Mesothelial cell of epicardium (in vitro differentiated cells): ENCODE measurements at regions not wholly inside any gene's neighbourhood (a gene's known extent, or its start where the extent isn't known, plus 50 kb on each side); places are given as distances from the start of the nearest gene placed in this dataset.
A peak's percentile ranks its signal among the peaks of the same experiment; 100 is the strongest.

Source experiments
- DNase-seq, 2 experiments: peaks; one replicate each; pipeline ENCODE4 v3.0.0; 2021; ENCODE audit warnings: low spot score in 2 of 2; ENCODE audit not compliant: unreplicated experiment in 2 of 2
- H3K27ac Mint-ChIP-seq: 2 replicates; pipeline ENCODE4 v1.8.0; 2021; ENCODE audit warnings: mixed read lengths
- H3K27me3 Mint-ChIP-seq: 2 replicates; pipeline ENCODE4 v1.8.0; 2021; ENCODE audit warnings: low read depth, mixed read lengths
- H3K36me3 Mint-ChIP-seq: 2 replicates; pipeline ENCODE4 v1.8.0; 2021; ENCODE audit warnings: mixed read lengths
- H3K4me1 Mint-ChIP-seq: 2 replicates; pipeline ENCODE4 v1.8.0; 2021; ENCODE audit warnings: mixed read lengths
- H3K4me3 Mint-ChIP-seq: 2 replicates; pipeline ENCODE4 v1.8.0; 2021; ENCODE audit warnings: mild to moderate bottlenecking, moderate library complexity, mixed read lengths
- H3K9me3 Mint-ChIP-seq: 2 replicates; pipeline ENCODE4 v1.8.0; 2021; ENCODE audit warnings: mixed read lengths
- CTCF ChIP-seq: fragments of 200-600 bp; sonication (generic); IDR thresholded peaks from one replicate; pipeline ENCODE4 v1.5.0; 2021; ENCODE audit warnings: antibody characterized with exemption; ENCODE audit not compliant: unreplicated experiment

DNA sequence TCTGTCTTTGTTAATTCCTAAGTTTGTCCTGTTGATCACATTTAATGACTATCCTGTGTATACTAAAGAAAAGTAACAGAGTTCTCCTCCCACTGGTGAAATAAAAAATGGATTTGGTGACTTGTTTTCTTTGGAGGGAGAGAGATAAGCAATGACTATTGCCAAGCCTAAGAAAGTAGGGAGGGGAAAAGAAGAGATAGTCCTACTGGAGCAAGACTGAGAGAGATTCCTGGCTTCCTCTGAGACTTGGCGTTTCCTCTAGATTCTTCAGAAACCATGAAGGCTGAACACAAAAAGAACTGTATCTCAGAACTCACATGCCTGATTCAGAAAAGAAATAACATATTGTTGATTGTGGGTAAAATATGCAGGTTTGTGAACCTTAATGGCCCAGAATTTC lies 406.5 kb downstream of the FOXO1 start:
- Mint-ChIP-seq H3K4me3 (no peak overlapping the region), H3K9me3 (peaks cover 11% of the 10 kb centered on the region), H3K36me3 (peaks cover 3% of the 10 kb centered on the region), H3K27me3 (no peaks in the 10 kb centered on the region), H3K27ac (no peak overlapping the region), H3K4me1 (peaks cover 7% of the 10 kb centered on the region)
- no peak for TF ChIP-seq CTCF
- no peak for DNase-seq

DNA sequence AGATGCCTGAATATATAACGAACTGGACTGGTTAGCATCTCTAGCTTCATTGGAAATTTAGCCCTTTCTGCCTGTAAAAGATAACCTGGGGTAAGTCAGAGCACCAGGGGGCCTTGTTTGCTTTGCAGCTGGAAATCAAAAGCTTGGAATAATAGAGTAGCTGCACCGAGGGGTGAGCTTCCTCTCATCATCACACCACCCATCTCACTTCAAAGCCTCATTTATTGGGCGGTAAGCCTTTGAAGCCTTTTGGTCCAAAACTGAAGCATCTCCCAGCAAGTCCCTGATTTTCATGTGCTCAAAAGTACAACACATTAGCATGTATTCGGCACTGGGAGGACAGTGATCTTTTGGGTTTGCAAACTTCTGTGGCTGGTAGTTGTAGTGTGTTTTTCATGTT lies 405.1 kb downstream of the FOXO1 start:
- no peak for DNase-seq
- peaks cover 7% of the 10 kb centered on the region for H3K4me1 Mint-ChIP-seq
- H3K9me3 Mint-ChIP-seq, result peaks cover 11% of the 10 kb centered on the region
- TF ChIP-seq CTCF, result no peak
- no peak overlapping the region for H3K4me3 Mint-ChIP-seq
- no peaks in the 10 kb centered on the region for H3K27me3 Mint-ChIP-seq
- no peak overlapping the region for H3K27ac Mint-ChIP-seq
- peaks cover 3% of the 10 kb centered on the region for H3K36me3 Mint-ChIP-seq

DNA sequence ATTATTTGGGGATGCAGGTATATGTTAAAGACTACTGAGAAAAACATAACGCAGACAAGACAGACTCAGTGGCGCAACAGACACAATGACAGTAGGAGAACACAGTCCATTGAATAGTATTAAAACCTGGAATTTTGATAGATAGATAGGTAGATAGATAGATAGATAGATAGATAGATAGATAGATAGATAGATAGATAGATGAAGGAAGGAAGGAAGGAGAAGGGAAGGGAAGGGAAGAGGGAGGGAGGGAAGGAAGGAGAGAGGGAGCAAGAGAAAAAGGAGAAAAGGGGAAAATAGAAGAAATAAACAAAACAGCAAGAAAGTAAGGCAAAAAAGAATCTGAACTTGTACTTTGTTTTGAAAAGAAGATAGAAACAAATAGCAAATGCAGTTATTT lies 404.5 kb downstream of the FOXO1 start:
- Mint-ChIP-seq H3K4me1 (peaks cover 7% of the 10 kb centered on the region), H3K27ac (no peak overlapping the region), H3K36me3 (peaks cover 3% of the 10 kb centered on the region), H3K4me3 (no peak overlapping the region), H3K27me3 (no peaks in the 10 kb centered on the region), H3K9me3 (peaks cover 11% of the 10 kb centered on the region)
- no peak for DNase-seq
- no peak for TF ChIP-seq CTCF

DNA sequence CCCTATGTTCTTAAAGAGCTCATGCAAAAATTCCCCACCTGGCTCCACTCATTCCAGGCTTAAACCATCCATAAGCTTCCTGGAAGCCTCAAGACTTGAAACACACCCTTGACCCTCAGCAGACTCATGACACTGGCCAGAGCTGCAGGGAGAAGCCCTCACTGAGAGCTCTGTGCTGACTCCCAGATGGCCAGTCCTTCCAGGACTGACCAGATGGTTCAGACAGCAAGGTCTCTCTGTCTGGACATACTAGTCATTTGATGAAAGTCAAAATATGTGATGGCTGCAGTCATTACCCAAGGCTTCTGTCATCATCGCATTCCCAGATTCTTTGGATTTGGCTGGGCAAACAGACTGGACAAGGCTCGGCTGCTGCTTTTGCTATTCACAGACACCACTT lies 397.4 kb downstream of the FOXO1 start:
- no peak overlapping the region for H3K27ac Mint-ChIP-seq
- H3K9me3 Mint-ChIP-seq, result no peaks in the 10 kb centered on the region
- no peaks in the 10 kb centered on the region for H3K36me3 Mint-ChIP-seq
- no peak overlapping the region for H3K4me3 Mint-ChIP-seq
- TF ChIP-seq CTCF, result no peak
- H3K27me3 Mint-ChIP-seq, result no peaks in the 10 kb centered on the region
- peaks cover 16% of the 10 kb centered on the region for H3K4me1 Mint-ChIP-seq
- no peak for DNase-seq

DNA sequence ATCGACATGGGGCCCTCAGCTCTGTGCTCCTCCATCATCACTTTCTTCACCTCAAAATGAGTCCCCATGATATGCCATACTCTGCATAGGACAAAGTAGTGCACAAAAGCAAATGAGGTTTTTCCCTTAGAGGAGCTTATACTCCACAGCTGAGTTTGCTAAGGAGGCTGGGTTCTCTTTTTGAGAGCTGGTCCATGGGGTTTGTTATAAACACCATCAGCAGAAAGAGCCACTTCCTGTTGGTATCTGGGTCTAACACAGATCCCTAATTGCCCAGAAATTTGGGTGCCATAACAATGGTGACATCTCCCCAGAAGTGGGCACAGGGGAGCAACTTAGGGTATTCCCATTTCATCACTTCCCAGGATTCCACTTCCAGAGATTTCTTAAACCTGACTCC lies 395.7 kb downstream of the FOXO1 start:
- Mint-ChIP-seq H3K36me3 (no peaks in the 10 kb centered on the region), H3K4me3 (no peak overlapping the region), H3K4me1 (peaks cover 20% of the 10 kb centered on the region), H3K27ac (no peak overlapping the region), H3K9me3 (no peaks in the 10 kb centered on the region), H3K27me3 (no peaks in the 10 kb centered on the region)
- no peak for DNase-seq
- TF ChIP-seq CTCF, result no peak

DNA sequence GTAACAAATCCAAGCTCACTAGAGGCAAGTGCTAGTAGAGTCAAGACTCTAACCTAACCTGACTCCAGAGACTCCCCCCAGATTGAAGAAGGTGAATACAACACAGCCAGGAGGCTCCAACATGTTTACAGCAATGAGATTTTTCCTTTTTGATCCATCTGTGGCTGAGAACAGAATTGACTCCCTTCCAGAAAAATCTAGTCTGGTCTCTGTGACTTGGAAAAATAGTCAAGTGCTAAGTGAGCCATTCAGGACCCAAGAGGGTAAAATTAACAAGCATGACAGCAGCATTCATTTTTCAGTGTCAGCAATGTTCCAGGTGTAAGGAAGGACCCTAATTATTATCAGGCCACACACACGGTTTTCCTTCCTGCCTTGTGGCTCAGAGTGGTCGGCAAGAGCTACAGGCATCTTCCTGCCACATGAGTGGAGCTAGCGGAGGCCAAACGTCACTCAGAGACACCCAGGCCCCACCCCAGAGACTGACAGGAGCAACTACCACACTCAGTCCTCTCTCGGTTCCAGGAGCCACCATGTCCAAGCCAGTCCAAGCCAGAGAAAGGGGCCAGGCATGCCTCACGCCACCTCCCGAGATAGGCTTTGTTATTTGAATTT lies 395.1 kb downstream of the FOXO1 start:
- TF ChIP-seq CTCF, result no peak
- no peaks in the 10 kb centered on the region for H3K36me3 Mint-ChIP-seq
- peak overlapping the region; percentile 65 for H3K27ac Mint-ChIP-seq
- H3K27me3 Mint-ChIP-seq, result no peaks in the 10 kb centered on the region
- no peak overlapping the region for H3K4me3 Mint-ChIP-seq
- peaks cover 25% of the 10 kb centered on the region for H3K4me1 Mint-ChIP-seq
- H3K9me3 Mint-ChIP-seq, result no peaks in the 10 kb centered on the region
- DNase-seq, result no peak
